Epithelial cell of esophagus (primary cell): ENCODE measurements at regions not wholly inside any gene's neighbourhood (a gene's known extent, or its start where the extent isn't known, plus 50 kb on each side); places are given as distances from the start of the nearest gene placed in this dataset.

Experiments used
- DNase-seq: peaks from one replicate; pipeline ENCODE4 v3.0.0; 2010; ENCODE audit warnings: low read depth
- H3K4me3 ChIP-seq: 2 replicates; pipeline ENCODE4 v1.5.1; 2011; ENCODE audit warnings: mild to moderate bottlenecking, low read length, control low read depth
- TF ChIP-seq, protein P1 (sequence below): IDR thresholded peaks from 2 replicates; pipeline ENCODE4 v1.5.1; 2011; ENCODE audit warnings: low read depth, mild to moderate bottlenecking, low read length, control low read depth, inconsistent platforms; ENCODE audit not compliant: insufficient read depth; ENCODE audit errors: missing control alignments

DNA sequence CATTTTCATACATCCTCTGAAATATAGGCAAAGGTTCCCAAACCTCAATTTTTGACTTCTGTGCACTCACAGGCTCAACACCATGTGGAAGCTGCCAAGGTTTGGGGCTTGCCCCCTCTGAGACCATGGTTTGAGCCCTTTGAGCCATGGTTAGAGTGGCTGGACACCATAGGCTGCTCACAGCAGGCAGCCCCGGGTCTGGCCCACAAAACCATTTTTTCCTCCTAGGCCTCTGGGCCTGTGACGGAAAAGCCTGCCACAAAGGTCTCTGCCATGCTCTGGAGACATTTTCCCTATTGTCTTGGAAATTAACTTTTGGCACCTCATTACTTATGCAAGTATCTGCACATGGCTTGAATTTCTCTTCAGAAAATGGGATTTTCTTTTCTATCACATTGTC lies 1113.2 kb upstream of the ATXN7L3B start:
- DNase-seq: no peak
- no peak overlapping the region for H3K4me3 ChIP-seq
- TF ChIP-seq, protein P1, sequence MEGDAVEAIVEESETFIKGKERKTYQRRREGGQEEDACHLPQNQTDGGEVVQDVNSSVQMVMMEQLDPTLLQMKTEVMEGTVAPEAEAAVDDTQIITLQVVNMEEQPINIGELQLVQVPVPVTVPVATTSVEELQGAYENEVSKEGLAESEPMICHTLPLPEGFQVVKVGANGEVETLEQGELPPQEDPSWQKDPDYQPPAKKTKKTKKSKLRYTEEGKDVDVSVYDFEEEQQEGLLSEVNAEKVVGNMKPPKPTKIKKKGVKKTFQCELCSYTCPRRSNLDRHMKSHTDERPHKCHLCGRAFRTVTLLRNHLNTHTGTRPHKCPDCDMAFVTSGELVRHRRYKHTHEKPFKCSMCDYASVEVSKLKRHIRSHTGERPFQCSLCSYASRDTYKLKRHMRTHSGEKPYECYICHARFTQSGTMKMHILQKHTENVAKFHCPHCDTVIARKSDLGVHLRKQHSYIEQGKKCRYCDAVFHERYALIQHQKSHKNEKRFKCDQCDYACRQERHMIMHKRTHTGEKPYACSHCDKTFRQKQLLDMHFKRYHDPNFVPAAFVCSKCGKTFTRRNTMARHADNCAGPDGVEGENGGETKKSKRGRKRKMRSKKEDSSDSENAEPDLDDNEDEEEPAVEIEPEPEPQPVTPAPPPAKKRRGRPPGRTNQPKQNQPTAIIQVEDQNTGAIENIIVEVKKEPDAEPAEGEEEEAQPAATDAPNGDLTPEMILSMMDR: no peak

DNA sequence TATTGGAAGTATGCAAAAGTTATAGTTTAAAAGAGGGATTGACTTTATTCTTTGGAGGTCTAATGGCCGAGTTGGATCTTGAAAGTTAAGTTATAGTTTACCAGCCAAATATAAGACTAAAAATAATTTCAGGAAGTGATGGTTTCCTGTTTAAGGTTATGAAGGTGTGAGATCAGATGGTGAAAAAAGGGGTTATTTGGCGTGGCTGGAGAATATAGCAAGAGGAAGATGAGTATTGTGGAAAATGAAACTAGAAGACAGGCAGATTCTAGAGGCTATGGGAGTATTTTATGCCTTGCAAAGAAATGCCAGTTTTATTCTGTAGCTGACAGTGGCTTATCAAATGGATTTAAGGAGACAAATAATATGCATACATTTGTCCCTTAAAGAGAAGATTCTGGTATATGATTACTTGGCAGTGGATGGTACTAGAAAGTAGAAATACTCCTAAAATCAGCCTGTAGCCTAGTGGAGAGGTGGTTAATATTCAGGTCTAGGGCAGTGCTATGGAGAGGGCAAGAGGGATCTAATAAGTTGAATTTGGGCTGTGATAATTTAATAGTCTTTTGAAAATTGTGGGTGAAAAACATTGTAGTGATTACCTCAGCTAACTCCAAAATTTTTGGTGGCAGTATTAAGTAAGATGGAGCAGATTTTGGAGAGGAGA lies 1091.8 kb upstream of the ATXN7L3B start:
- H3K4me3 ChIP-seq: no peak overlapping the region
- TF ChIP-seq, protein P1: no peak
- DNase-seq: no peak

DNA sequence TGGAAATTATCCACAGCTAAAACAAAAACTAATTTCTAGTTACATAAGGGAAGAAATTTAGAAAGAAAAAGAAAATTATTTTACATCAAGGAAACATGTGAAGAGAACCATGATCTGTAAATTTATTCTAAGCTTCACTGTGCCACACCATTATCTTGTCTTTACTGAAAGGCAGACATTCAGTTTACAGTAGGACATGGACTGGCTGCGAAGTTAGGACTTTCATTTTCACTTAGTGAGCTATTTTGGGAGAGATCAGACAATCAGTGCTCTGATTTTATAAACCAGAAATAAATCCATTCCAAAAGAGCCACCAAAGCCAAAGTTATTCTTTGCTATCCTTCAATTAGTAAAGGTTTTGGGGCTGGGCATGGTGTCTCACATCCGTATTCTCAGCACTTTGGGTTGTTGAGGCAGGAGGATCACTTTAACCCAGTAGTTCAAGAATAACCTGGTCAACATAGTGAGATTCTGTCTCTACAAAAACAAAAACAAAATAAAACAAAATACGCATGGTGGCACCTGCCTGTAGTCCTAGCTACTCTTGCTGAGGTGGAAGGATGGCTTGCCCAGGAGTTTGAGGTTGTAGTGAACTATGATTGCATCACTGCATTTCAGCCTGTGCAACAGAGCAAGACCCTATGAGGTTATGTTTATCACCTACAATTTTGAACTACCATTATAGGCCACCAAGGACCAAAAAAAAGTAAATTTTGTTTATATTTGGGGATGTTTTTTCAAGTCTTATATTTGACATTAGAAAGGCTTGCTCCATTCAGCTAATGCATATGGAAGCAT lies 1084.8 kb upstream of the ATXN7L3B start:
- TF ChIP-seq, protein P1: no peak
- H3K4me3 ChIP-seq: no peak overlapping the region
- DNase-seq: no peak

DNA sequence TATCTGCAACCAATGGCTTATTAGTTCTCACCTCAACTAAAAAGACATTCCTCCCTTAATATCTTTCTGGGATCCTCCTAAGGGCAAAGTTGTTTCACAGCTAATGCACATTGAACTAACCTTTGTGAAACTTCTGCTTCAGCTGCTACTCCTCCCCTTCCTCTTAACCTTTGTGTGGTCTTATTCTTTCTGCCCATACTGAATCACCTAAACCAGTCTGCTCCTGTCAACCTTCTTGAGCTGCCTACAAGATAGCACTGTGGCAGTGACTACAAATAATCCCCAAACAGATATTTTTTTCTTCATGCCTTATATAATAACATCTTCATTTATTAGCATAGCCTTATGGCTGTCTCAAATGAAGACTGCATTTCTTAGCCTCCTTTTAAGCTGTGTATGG lies 1077.4 kb upstream of the ATXN7L3B start:
- no peak for DNase-seq
- no peak overlapping the region for H3K4me3 ChIP-seq
- TF ChIP-seq, protein P1: no peak

DNA sequence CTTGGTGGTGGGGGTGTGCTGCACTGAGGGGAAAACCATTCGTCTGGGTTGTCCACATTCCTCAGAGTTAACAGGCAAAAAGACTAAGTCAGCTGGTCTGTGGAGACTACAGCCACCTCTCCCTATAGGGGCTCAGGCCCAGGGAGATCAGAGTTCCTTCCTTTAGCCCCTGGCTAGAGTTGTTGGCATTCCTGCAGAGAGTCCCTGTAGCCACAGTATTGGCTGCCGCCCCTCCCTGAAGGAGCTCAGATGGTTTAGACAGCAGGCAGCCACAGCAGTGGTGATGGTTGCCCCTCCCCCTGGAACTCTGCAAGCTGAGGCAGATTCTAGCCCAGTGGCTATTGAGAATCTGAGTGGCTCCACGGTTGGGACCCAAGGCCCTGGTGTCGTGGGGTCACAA lies 1072.5 kb upstream of the ATXN7L3B start:
- no peak for DNase-seq
- TF ChIP-seq, protein P1: no peak
- no peak overlapping the region for H3K4me3 ChIP-seq

DNA sequence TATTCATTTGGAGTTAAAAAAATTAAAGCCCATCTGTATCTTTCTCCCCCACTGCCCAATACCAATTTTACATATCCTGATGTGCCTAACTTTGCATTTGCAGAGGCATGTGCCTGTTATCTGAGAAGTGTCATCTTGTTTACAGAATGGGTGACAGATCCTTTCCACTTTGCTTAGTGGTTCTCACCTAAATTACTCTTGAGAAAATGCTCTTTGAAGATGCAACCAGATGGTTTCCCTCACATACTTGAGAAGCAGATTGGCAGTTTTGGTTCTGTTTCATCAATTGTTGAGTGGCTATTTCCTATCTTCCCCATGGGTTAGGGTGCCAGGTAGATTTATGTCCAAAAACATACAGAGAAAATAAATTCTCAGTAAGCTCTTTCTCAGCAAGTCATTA lies 1051.4 kb upstream of the ATXN7L3B start:
- H3K4me3 ChIP-seq: no peak overlapping the region
- TF ChIP-seq, protein P1: no peak
- DNase-seq: no peak
